NT2/D1 (cell line): ENCODE measurements at regions not wholly inside any gene's neighbourhood (a gene's known extent, or its start where the extent isn't known, plus 50 kb on each side); places are given as distances from the start of the nearest gene placed in this dataset.

ENCODE experiments used
- SUZ12 ChIP-seq: IDR thresholded peaks from 2 replicates; pipeline ENCODE4 v1.6.1; 2011; ENCODE audit not compliant: insufficient read length, insufficient read depth; ENCODE audit errors: extremely low read depth
- YY1 ChIP-seq: IDR thresholded peaks from 2 replicates; pipeline ENCODE4 v1.6.1; 2011; ENCODE audit not compliant: insufficient read length, insufficient read depth
- ZNF274 ChIP-seq: IDR thresholded peaks from 2 replicates; pipeline ENCODE4 v1.6.1; 2011; ENCODE audit warnings: mild to moderate bottlenecking, low read depth, low read length

GRCh38 chr10:52923520-52923919, 150.9 kb upstream of the MBL2 start:
- TF ChIP-seq YY1 (no peak), ZNF274 (no peak), SUZ12 (no peak)
